Naive thymus-derived CD4-positive, alpha-beta T cell (primary cell): ENCODE measurements at regions not wholly inside any gene's neighbourhood (a gene's known extent, or its start where the extent isn't known, plus 50 kb on each side); places are given as distances from the start of the nearest gene placed in this dataset.

ENCODE experiments used
- ATAC-seq: fragments of 150-1000 bp; cut with Tn5 transposase; 2 replicates; pipeline ENCODE4 v1.10.0; 2021; ENCODE audit warnings: mild to moderate bottlenecking, moderate library complexity
- CTCF ChIA-PET: fragments of 350-600 bp; sonication (Branson Sonifier 250); formaldehyde crosslinking; loops from one replicate; lab custom pipeline; 2021; ENCODE audit warnings: antibody characterized with exemption; lab: Charles Lee
- POLR2A ChIA-PET: fragments of 350-600 bp; sonication (Branson Sonifier 250); formaldehyde crosslinking; loops from one replicate; lab custom pipeline; 2021; ENCODE audit warnings: antibody characterized with exemption, inconsistent platforms; lab: Charles Lee
- DNase-seq, 9 donors: peaks; one replicate each; pipeline versions ENCODE4 v3.0.0 to v3.0.0-alpha.2; 2020 to 2022; ENCODE audit warnings: mixed read lengths in 1 of 9
- H3K27ac ChIP-seq: one replicate; pipeline ENCODE4 v1.7.0; 2013; ENCODE audit warnings: mild to moderate bottlenecking, low read depth, low read length, moderate library complexity
- H3K27me3 ChIP-seq, 2 donors: one replicate each; pipeline ENCODE4 v1.7.0; 2013; ENCODE audit warnings: low read length in 2 of 2, mild to moderate bottlenecking in 2 of 2, moderate library complexity in 2 of 2; ENCODE audit not compliant: control insufficient read depth in 2 of 2, insufficient read depth in 2 of 2
- H3K36me3 ChIP-seq, 3 experiments: 1 replicate in 2 of 3; 2 replicates in 1 of 3; pipeline ENCODE4 v1.7.0; 2013; ENCODE audit warnings: low read length in 3 of 3, mild to moderate bottlenecking in 3 of 3, moderate library complexity in 1 of 3; ENCODE audit not compliant: insufficient read depth in 3 of 3, control insufficient read depth in 2 of 3
- H3K4me1 ChIP-seq, 2 donors: one replicate each; pipeline ENCODE4 v1.7.0; 2013; ENCODE audit warnings: low read length in 2 of 2, mild to moderate bottlenecking in 2 of 2, moderate library complexity in 1 of 2; ENCODE audit not compliant: control insufficient read depth in 2 of 2, insufficient read depth in 2 of 2
- H3K4me3 ChIP-seq: 2 replicates; pipeline ENCODE4 v1.7.0; 2013; ENCODE audit warnings: mild to moderate bottlenecking, low read length
- H3K9me3 ChIP-seq, 3 experiments: 1 replicate in 2 of 3; 2 replicates in 1 of 3; pipeline ENCODE4 v1.7.0; 2013; ENCODE audit warnings: low read length in 3 of 3; ENCODE audit not compliant: control insufficient read depth in 2 of 3
- H3K27ac Mint-ChIP-seq, 9 donors: one replicate each; pipeline ENCODE4 v1.8.0; 2020 to 2022; ENCODE audit warnings: mixed read lengths in 9 of 9, mild to moderate bottlenecking in 8 of 9, moderate library complexity in 5 of 9, inconsistent platforms in 2 of 9
- H3K27me3 Mint-ChIP-seq, 5 donors: one replicate each; pipeline ENCODE4 v1.8.0; 2021 to 2022; ENCODE audit warnings: mixed read lengths in 5 of 5, mild to moderate bottlenecking in 1 of 5
- H3K36me3 Mint-ChIP-seq, 5 donors: one replicate each; pipeline ENCODE4 v1.8.0; 2020 to 2022; ENCODE audit warnings: mixed read lengths in 5 of 5, mild to moderate bottlenecking in 3 of 5, inconsistent platforms in 1 of 5
- H3K4me1 Mint-ChIP-seq, 7 donors: one replicate each; pipeline ENCODE4 v1.8.0; 2020 to 2022; ENCODE audit warnings: mixed read lengths in 7 of 7, mild to moderate bottlenecking in 3 of 7, inconsistent platforms in 1 of 7
- H3K4me3 Mint-ChIP-seq, 10 donors: one replicate each; pipeline ENCODE4 v1.8.0; 2020 to 2022; ENCODE audit warnings: mild to moderate bottlenecking in 10 of 10, mixed read lengths in 10 of 10, moderate library complexity in 6 of 10, inconsistent platforms in 2 of 10
- H3K9me3 Mint-ChIP-seq, 11 donors: one replicate each; pipeline ENCODE4 v1.8.0; 2020 to 2022; ENCODE audit warnings: mixed read lengths in 11 of 11, mild to moderate bottlenecking in 4 of 11, inconsistent platforms in 1 of 11, moderate library complexity in 1 of 11
- intact Hi-C, 2 donors: fragments of 100-400 bp; cut with micrococcal nuclease; formaldehyde crosslinking; loops; one replicate each; pipeline ENCODE4 v1.15.1; 2023

DNA sequence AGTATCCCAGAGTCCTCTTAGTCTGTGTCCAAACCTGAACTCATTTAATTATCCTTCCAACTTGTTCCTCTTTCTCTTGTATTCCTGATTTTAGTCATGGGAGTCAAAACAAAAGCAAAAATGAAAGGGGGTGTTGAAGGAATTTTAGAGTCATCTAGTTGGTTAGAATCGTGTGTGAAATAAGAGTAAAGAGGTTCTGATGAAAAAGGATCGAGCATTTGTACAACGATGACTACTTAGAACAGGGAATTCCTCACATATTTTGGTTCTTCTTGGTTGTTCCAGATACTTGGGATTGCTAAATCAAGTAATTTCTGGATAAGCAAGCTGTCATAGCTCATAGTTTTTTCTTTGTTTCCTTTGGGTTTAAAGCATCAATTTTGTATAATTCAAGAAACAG, 194.4 kb downstream of the BCOR start:
- Histone ChIP-seq H3K27me3 (no peaks in the 10 kb centered on the region), H3K36me3 (no peaks in the 10 kb centered on the region), H3K27ac (no peak overlapping the region), H3K4me3 (no peak overlapping the region), H3K9me3 (no peaks in the 10 kb centered on the region), H3K4me1 (no peaks in the 10 kb centered on the region)
- Mint-ChIP-seq H3K4me1 (peaks cover 0 to 8% (median 0%) of the 10 kb centered on the region in 7 donors), H3K27me3 (peaks cover 0 to 4% (median 0%) of the 10 kb centered on the region in 5 donors), H3K9me3 (peaks cover 0 to 2% (median 0%) of the 10 kb centered on the region in 11 donors), H3K27ac (no peak overlapping the region), H3K4me3 (no peak overlapping the region), H3K36me3 (no peaks in the 10 kb centered on the region)
- ChIA-PET CTCF (no interaction called here), POLR2A (no interaction called here)
- DNase-seq (no peak), ATAC-seq (no peak)
- intact Hi-C loops, result loop anchor here in 1 of 2 donors (2.0 kb wide), 1 partner anchor 49 kb away; no protein-coding TSS in a partner anchor

DNA sequence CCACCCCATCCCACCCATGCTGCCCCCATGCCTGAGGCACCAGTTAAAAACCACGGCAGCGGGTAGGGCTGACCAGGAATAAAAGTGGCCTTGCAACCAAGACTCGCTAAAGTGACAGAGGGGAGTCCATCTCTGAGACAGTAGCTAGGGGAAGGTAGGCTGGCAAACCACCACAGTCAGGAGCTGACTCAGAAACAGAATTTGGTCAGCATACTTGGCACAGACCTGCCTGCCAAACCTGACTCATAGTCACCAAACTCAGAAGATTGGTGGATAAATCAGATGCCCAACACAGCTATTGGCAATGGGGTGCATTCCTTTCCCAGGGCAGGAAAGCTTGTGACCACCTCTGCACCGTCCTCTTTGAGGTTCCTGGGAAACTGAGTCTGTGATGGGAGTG, 193.8 kb downstream of the BCOR start:
- ChIA-PET POLR2A (no interaction called here), CTCF (no interaction called here)
- no peaks in the 10 kb centered on the region for H3K9me3 ChIP-seq
- peaks cover 0 to 4% (median 0%) of the 10 kb centered on the region in 5 donors for H3K27me3 Mint-ChIP-seq
- intact Hi-C loops, result loop anchor here in 1 of 2 donors (2.0 kb wide), 1 partner anchor 49 kb away; no protein-coding TSS in a partner anchor
- DNase-seq (no peak), ATAC-seq (no peak)
- H3K4me1 Mint-ChIP-seq, result peaks cover 0 to 8% (median 0%) of the 10 kb centered on the region in 7 donors
- no peaks in the 10 kb centered on the region for H3K4me1 ChIP-seq
- no peak overlapping the region for H3K4me3 Mint-ChIP-seq
- no peaks in the 10 kb centered on the region for H3K36me3 ChIP-seq
- H3K36me3 Mint-ChIP-seq, result no peaks in the 10 kb centered on the region
- H3K27ac Mint-ChIP-seq, result no peak overlapping the region
- no peak overlapping the region for H3K4me3 ChIP-seq
- no peak overlapping the region for H3K27ac ChIP-seq
- H3K27me3 ChIP-seq, result no peaks in the 10 kb centered on the region
- H3K9me3 Mint-ChIP-seq, result peaks cover 0 to 2% (median 0%) of the 10 kb centered on the region in 11 donors

DNA sequence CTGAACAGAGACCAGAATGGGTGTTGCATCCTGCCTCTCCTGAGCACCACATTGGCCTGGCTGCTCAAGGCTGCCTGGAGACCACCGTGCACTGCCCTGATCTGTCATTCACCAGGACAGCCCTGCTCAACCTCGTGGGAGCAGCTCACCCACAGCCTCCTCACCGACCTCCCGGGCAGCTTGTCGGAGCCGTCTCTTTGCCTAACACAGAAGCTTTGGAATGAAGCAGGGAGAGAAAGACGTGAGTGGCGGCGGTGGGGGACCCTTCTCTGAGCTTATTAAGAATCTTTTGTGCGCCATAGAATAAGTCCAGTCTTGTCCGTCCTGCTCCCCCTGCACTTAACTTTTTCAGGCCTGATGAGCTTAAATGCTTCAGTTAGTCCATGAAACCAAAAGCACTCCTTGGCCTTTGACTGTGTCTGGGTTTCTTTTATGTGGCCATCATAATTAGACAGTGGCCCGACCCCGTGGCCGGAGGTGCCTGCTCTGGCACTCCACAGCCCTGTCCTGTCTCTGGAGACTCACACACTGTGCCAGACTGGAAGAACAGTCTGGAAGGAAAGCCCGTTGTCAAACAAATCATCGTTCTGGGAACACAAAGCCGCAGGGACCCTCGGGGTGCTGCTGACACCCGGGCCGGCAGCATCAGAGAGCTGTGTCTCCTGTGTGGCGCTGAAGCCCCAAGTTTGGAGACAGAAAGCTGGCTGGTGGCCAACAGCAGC, 192.8 kb downstream of the BCOR start:
- Mint-ChIP-seq H3K4me3 (no peak overlapping the region), H3K27ac (no peak overlapping the region), H3K36me3 (no peaks in the 10 kb centered on the region), H3K4me1 (peaks cover 0 to 8% (median 0%) of the 10 kb centered on the region in 7 donors), H3K9me3 (peaks cover 0 to 2% (median 0%) of the 10 kb centered on the region in 11 donors), H3K27me3 (peaks cover 0 to 4% (median 0%) of the 10 kb centered on the region in 5 donors)
- Histone ChIP-seq H3K27me3 (no peaks in the 10 kb centered on the region), H3K36me3 (no peaks in the 10 kb centered on the region), H3K4me1 (no peaks in the 10 kb centered on the region), H3K27ac (no peak overlapping the region), H3K9me3 (no peaks in the 10 kb centered on the region), H3K4me3 (no peak overlapping the region)
- CTCF ChIA-PET, result no interaction called here
- DNase-seq, result no peak
- intact Hi-C loops, result no loop called here
- POLR2A ChIA-PET, result no interaction called here
- no peak for ATAC-seq

DNA sequence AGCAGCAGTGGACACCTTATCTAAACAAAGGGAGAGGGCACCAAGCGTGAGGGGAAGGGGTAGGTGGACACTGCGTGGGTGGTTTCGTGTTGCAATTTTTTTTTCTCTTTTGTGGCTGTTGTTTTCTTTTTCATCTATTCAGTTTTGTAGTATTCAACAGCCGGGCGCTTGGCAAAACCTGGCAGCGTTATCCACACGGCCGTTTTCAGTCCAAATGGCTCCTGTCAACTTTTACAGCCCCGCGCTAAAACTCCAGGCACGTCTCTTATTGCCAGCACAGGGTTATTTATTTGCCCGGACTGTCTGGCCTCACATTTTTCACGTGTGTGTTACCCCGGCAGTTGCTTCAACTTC, 192.2 kb downstream of the BCOR start:
- no peak overlapping the region for H3K4me3 Mint-ChIP-seq
- no peaks in the 10 kb centered on the region for H3K27me3 ChIP-seq
- H3K27me3 Mint-ChIP-seq, result peaks cover 0 to 4% (median 0%) of the 10 kb centered on the region in 5 donors
- ChIA-PET CTCF (no interaction called here), POLR2A (no interaction called here)
- H3K27ac Mint-ChIP-seq, result no peak overlapping the region
- H3K27ac ChIP-seq, result no peak overlapping the region
- DNase-seq, result no peak
- H3K9me3 Mint-ChIP-seq, result peaks cover 0 to 2% (median 0%) of the 10 kb centered on the region in 11 donors
- intact Hi-C loops, result no loop called here
- no peak for ATAC-seq
- no peaks in the 10 kb centered on the region for H3K9me3 ChIP-seq
- H3K36me3 Mint-ChIP-seq, result no peaks in the 10 kb centered on the region
- no peaks in the 10 kb centered on the region for H3K4me1 ChIP-seq
- H3K4me1 Mint-ChIP-seq, result peaks cover 0 to 8% (median 0%) of the 10 kb centered on the region in 7 donors
- no peaks in the 10 kb centered on the region for H3K36me3 ChIP-seq
- no peak overlapping the region for H3K4me3 ChIP-seq

DNA sequence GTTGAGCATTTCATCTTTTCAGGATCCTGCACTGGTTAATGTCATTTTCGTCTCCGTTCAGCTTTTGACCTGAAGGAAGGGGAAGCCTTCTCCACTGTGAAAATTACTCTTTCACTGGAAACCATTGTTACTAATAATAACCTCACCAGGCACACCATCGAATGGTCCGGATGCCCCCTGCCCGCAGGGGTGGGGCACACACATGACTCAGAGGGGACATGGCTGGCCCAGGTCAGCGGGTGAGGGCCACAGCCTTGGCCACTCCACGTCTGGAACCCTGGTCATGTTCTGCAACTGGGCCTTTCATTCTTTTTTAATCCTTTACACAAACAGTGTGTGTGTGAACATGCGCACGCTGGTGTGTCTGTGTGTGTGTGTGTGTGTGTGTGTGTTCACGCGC, 191.8 kb downstream of the BCOR start:
- Histone ChIP-seq H3K27ac (no peak overlapping the region), H3K36me3 (no peaks in the 10 kb centered on the region)
- POLR2A ChIA-PET, result no interaction called here

DNA sequence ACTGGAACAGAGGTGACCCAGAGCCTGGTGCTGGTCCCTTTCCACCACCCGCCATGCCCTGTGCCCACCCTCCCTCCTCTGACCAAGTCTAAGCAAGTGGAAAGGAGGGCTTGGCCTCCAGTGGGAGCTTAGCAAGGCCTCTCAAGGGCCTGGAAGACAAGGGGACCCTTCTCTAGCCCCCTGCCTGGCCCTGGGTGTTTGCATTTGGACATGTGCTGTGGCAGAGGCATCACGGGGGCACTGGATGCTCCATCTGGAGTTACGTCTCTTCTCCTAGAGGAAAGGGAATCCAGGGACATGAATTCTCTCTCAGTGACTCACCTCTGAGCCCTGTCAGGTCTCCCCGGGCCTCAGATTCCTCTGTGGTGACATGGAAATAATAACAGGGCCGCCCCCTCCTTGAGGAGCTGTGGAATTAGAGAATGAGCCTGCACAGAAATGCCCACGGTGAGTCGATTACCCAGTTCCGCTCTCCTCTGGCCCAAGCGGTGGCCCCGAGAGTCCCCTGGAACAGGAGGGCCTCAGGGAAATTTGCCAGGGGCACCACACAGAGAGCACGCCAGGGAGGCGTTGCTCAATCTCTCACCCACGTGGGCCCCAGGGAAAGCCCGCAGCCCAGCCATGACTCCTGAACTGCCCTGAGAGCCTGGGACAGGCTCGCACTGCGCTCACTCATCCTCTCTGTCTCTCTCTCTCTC, 189.6 kb downstream of the BCOR start:
- ATAC-seq (peak; percentile 63), DNase-seq (no peak)
- Histone ChIP-seq H3K27ac (no peak overlapping the region), H3K4me3 (no peak overlapping the region), H3K4me1 (no peaks in the 10 kb centered on the region), H3K36me3 (no peaks in the 10 kb centered on the region), H3K9me3 (no peaks in the 10 kb centered on the region), H3K27me3 (no peaks in the 10 kb centered on the region)
- POLR2A ChIA-PET, result no interaction called here
- H3K4me1 Mint-ChIP-seq, result peaks cover 0 to 7% (median 0%) of the 10 kb centered on the region in 7 donors
- intact Hi-C loops, result no loop called here
- no peaks in the 10 kb centered on the region for H3K36me3 Mint-ChIP-seq
- H3K4me3 Mint-ChIP-seq, result peak overlapping the region in 1 of 10 donors; percentile 47
- H3K9me3 Mint-ChIP-seq, result no peaks in the 10 kb centered on the region
- no peaks in the 10 kb centered on the region for H3K27me3 Mint-ChIP-seq
- CTCF ChIA-PET, result no interaction called here
- H3K27ac Mint-ChIP-seq, result no peak overlapping the region

More for the DNA sequence above, 191.8 kb downstream of the BCOR start:
- ATAC-seq, result no peak
- H3K27ac Mint-ChIP-seq, result no peak overlapping the region
- Histone ChIP-seq H3K4me3 (no peak overlapping the region), H3K27me3 (no peaks in the 10 kb centered on the region), H3K4me1 (no peaks in the 10 kb centered on the region), H3K9me3 (no peaks in the 10 kb centered on the region)
- H3K4me1 Mint-ChIP-seq, result peaks cover 0 to 8% (median 0%) of the 10 kb centered on the region in 7 donors
- no peak overlapping the region for H3K4me3 Mint-ChIP-seq
- peaks cover 0 to 4% (median 0%) of the 10 kb centered on the region in 5 donors for H3K27me3 Mint-ChIP-seq
- peaks cover 0 to 2% (median 0%) of the 10 kb centered on the region in 11 donors for H3K9me3 Mint-ChIP-seq
- CTCF ChIA-PET, result no interaction called here
- intact Hi-C loops, result no loop called here
- H3K36me3 Mint-ChIP-seq, result no peaks in the 10 kb centered on the region
- no peak for DNase-seq
